HG03520 (cell line): ENCODE measurements at regions not wholly inside any gene's neighbourhood (a gene's known extent, or its start where the extent isn't known, plus 50 kb on each side); places are given as distances from the start of the nearest gene placed in this dataset.
A peak's percentile ranks its signal among the peaks of the same experiment; 100 is the strongest.

Source experiments
- ATAC-seq: cut with Tn5 transposase; IDR thresholded peaks from one replicate; pipeline ENCODE4 v1.9.1; 2021; ENCODE audit warnings: mild to moderate bottlenecking, moderate library complexity; ENCODE audit not compliant: unreplicated experiment

GRCh38 chr18:2392446-2392845 lies 178.9 kb downstream of the METTL4 start:
- ATAC-seq: no peak

GRCh38 chr18:2394684-2395083 lies 176.6 kb downstream of the METTL4 start:
- ATAC-seq: no peak

GRCh38 chr18:2395427-2396161 lies 175.7 kb downstream of the METTL4 start:
- ATAC-seq: peak; percentile 68

- ATAC-seq: peak; percentile 26
Observed at GRCh38 chr18:2396162-2396505, 175.2 kb downstream of the METTL4 start.

GRCh38 chr18:2400701-2401196 lies 170.6 kb downstream of the METTL4 start:
- ATAC-seq: no peak

GRCh38 chr18:2402084-2402483 lies 169.2 kb downstream of the METTL4 start:
- no peak for ATAC-seq

GRCh38 chr18:2406544-2406943 lies 164.8 kb downstream of the METTL4 start:
- ATAC-seq: no peak

GRCh38 chr18:2407961-2408360 lies 163.3 kb downstream of the METTL4 start:
- no peak for ATAC-seq

GRCh38 chr18:2409906-2410305 lies 161.4 kb downstream of the METTL4 start:
- no peak for ATAC-seq

GRCh38 chr18:2410688-2411087 lies 160.6 kb downstream of the METTL4 start:
- ATAC-seq: no peak

GRCh38 chr18:2411381-2411960 lies 159.8 kb downstream of the METTL4 start:
- no peak for ATAC-seq

- no peak for ATAC-seq
Observed at GRCh38 chr18:2412281-2412680, 159.0 kb downstream of the METTL4 start.

GRCh38 chr18:2412996-2413751 lies 158.1 kb downstream of the METTL4 start:
- ATAC-seq: no peak

GRCh38 chr18:2414235-2414634 lies 157.1 kb downstream of the METTL4 start:
- no peak for ATAC-seq

GRCh38 chr18:2415656-2416055 lies 155.6 kb downstream of the METTL4 start:
- ATAC-seq: no peak

GRCh38 chr18:2417861-2418610 lies 153.3 kb downstream of the METTL4 start:
- no peak for ATAC-seq

- ATAC-seq: no peak
Observed at GRCh38 chr18:2420367-2420766, 150.9 kb downstream of the METTL4 start.

GRCh38 chr18:2423761-2424160 lies 147.5 kb downstream of the METTL4 start:
- ATAC-seq: no peak

- ATAC-seq: no peak
Observed at GRCh38 chr18:2424420-2424819, 146.9 kb downstream of the METTL4 start.

GRCh38 chr18:2425426-2426317 lies 145.6 kb downstream of the METTL4 start:
- no peak for ATAC-seq
